B cell (primary cell): ENCODE measurements at regions not wholly inside any gene's neighbourhood (a gene's known extent, or its start where the extent isn't known, plus 50 kb on each side); places are given as distances from the start of the nearest gene placed in this dataset.

ENCODE experiments used
- ATAC-seq: fragments of 200-7000 bp; cut with Tn5 transposase; one replicate; pipeline ENCODE4 v1.10.0; 2021; ENCODE audit warnings: low read depth, mild to moderate bottlenecking, moderate number of reproducible peaks, moderate library complexity
- CTCF ChIA-PET: fragments of 350-600 bp; sonication (Branson Sonifier 250); formaldehyde crosslinking; loops from one replicate; lab custom pipeline; 2021; ENCODE audit warnings: antibody characterized with exemption, inconsistent platforms; lab: Charles Lee
- POLR2A ChIA-PET: fragments of 350-600 bp; sonication (Branson Sonifier 250); formaldehyde crosslinking; loops from one replicate; lab custom pipeline; 2021; ENCODE audit warnings: antibody characterized with exemption; lab: Charles Lee
- DNase-seq: peaks from one replicate; pipeline ENCODE4 v3.0.0; 2013
- H2AFZ ChIP-seq: 2 replicates; pipeline ENCODE4 v1.6.1; 2012; ENCODE audit warnings: mild to moderate bottlenecking, low read depth, low read length; ENCODE audit not compliant: insufficient read depth, poor library complexity, severe bottlenecking
- H3K27ac ChIP-seq, 2 donors: 1 replicate in 1 of 2; 2 replicates in 1 of 2; pipeline ENCODE4 v1.5.1; 2012 to 2013; ENCODE audit warnings: low read length in 2 of 2, mild to moderate bottlenecking in 2 of 2, moderate library complexity in 1 of 2
- H3K27me3 ChIP-seq, 4 experiments: fragments of 200-600 bp in 1 of 4; sonication (generic) in 1 of 4; replicated peaks in 1 of 4; 1 replicate in 2 of 4; 2 replicates in 2 of 4; pipeline versions ENCODE4 v1.6.1 to v1.7.0; 2013 to 2016; ENCODE audit warnings: low read length in 3 of 4, mild to moderate bottlenecking in 2 of 4, mixed read lengths in 1 of 4, moderate library complexity in 1 of 4; ENCODE audit not compliant: insufficient read depth in 4 of 4, control insufficient read depth in 3 of 4; ENCODE audit errors: control extremely low read depth in 1 of 4
- H3K36me3 ChIP-seq, 2 experiments: replicated peaks in 1 of 2; 1 replicate in 1 of 2; 2 replicates in 1 of 2; pipeline versions ENCODE4 v1.6.1 to v1.7.1; 2013; ENCODE audit warnings: low read length in 1 of 2; ENCODE audit not compliant: insufficient read depth in 2 of 2, control insufficient read depth in 1 of 2; ENCODE audit errors: control extremely low read depth in 1 of 2, extremely low read depth in 1 of 2
- H3K4me1 ChIP-seq, 2 donors: fragments of 200-600 bp in 1 of 2; sonication (generic) in 1 of 2; 1 replicate in 1 of 2; 2 replicates in 1 of 2; pipeline versions ENCODE4 v1.5.1 to v1.6.1; 2013 to 2017; ENCODE audit warnings: low read length in 2 of 2; ENCODE audit not compliant: control insufficient read depth in 2 of 2, insufficient read depth in 2 of 2
- H3K4me2 ChIP-seq: replicated peaks from 2 replicates; pipeline ENCODE3; 2012; ENCODE audit warnings: mild to moderate bottlenecking, low read depth, low read length; ENCODE audit not compliant: poor library complexity, severe bottlenecking
- H3K4me3 ChIP-seq, 5 experiments: fragments of 200-600 bp in 1 of 5; sonication (generic) in 1 of 5; 1 replicate in 3 of 5; 2 replicates in 2 of 5; pipeline versions ENCODE4 v1.5.1 to v1.7.0; 2011 to 2016; ENCODE audit warnings: low read length in 4 of 5, mild to moderate bottlenecking in 4 of 5, low read depth in 2 of 5, control low read depth in 1 of 5, moderate library complexity in 1 of 5; ENCODE audit not compliant: insufficient read depth in 1 of 5; ENCODE audit errors: control extremely low read depth in 1 of 5, extremely low read depth in 1 of 5
- H3K79me2 ChIP-seq: fragments of 200-600 bp; sonication (generic); one replicate; pipeline ENCODE4 v1.6.0; 2016; ENCODE audit warnings: low read length; ENCODE audit not compliant: control insufficient read depth, insufficient read depth
- H3K9ac ChIP-seq: fragments of 200-600 bp; sonication (generic); 2 replicates; pipeline ENCODE4 v1.6.1; 2017; ENCODE audit warnings: mild to moderate bottlenecking, low read length, moderate library complexity
- H3K9me3 ChIP-seq, 3 donors: one replicate each; pipeline versions ENCODE4 v1.6.1 to v1.7.1; 2013; ENCODE audit warnings: low read length in 2 of 3; ENCODE audit not compliant: control insufficient read depth in 2 of 3, insufficient read depth in 1 of 3; ENCODE audit errors: control extremely low read depth in 1 of 3
- H4K20me1 ChIP-seq: 2 replicates; pipeline ENCODE4 v1.6.0; 2012; ENCODE audit warnings: mild to moderate bottlenecking, low read length; ENCODE audit not compliant: insufficient read depth, control insufficient read depth, poor library complexity, severe bottlenecking
- H3K27ac Mint-ChIP-seq: one replicate; pipeline ENCODE4 v1.8.0; 2021; ENCODE audit warnings: mixed read lengths
- H3K27me3 Mint-ChIP-seq: one replicate; pipeline ENCODE4 v1.8.0; 2021; ENCODE audit warnings: mixed read lengths
- H3K4me1 Mint-ChIP-seq: one replicate; pipeline ENCODE4 v1.8.0; 2021; ENCODE audit warnings: mixed read lengths
- H3K4me3 Mint-ChIP-seq: one replicate; pipeline ENCODE4 v1.8.0; 2021; ENCODE audit warnings: mixed read lengths
- H3K9me3 Mint-ChIP-seq: one replicate; pipeline ENCODE4 v1.8.0; 2022; ENCODE audit warnings: mixed read lengths; ENCODE audit not compliant: insufficient read depth
- EZH2 ChIP-seq: IDR thresholded peaks from 2 replicates; pipeline ENCODE4 v1.6.1; 2012; ENCODE audit warnings: borderline replicate concordance, low read depth, mild to moderate bottlenecking, moderate library complexity, low read length; ENCODE audit not compliant: insufficient read depth, poor library complexity, severe bottlenecking
- WGBS: methylation state at CpG from one replicate; pipeline ENCODE4 v1.1.5; 2013; ENCODE audit warnings: missing lambda C conversion rate; ENCODE audit not compliant: insufficient coverage; 5-methylcytosine and 5-hydroxymethylcytosine counted together
- intact Hi-C: fragments of 100-400 bp; cut with micrococcal nuclease; formaldehyde crosslinking; loops from one replicate; pipeline ENCODE4 v1.10.0; 2022
- TF ChIP-seq, protein P1 (sequence below): fragments of 200-600 bp; IDR thresholded peaks from one replicate; pipeline ENCODE4 v1.8.0; 2022; ENCODE audit warnings: antibody characterized with exemption, mild to moderate bottlenecking

DNA sequence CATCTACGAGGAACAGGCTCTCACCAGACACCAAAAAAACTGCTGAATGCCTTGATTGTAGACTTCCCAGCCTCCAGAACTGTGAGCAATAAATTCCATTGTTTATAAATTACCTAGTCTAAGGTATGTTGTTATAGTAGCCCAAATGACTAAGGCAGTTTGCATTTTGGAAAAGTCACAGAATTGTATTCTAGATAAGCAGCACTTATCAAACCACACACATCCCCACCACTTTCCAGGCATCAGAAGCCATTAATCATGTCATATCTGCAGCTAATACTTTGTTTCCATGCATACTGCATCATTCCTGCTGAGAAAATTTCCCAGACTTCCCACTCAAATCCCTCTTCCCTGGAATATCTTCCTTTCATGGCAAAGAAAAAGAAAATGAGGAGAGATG lies 187.2 kb downstream of the INO80D start:
- H2AFZ ChIP-seq: no peak overlapping the region
- H3K79me2 ChIP-seq: no peaks in the 10 kb centered on the region
- Mint-ChIP-seq H3K9me3 (peaks cover 3% of the 10 kb centered on the region), H3K4me3 (no peak overlapping the region), H3K27me3 (no peaks in the 10 kb centered on the region), H3K27ac (no peak overlapping the region), H3K4me1 (no peaks in the 10 kb centered on the region)
- ChIA-PET POLR2A (no interaction called here), CTCF (no interaction called here)
- H4K20me1 ChIP-seq: no peaks in the 10 kb centered on the region
- no peak for TF ChIP-seq EZH2
- TF ChIP-seq, protein P1, sequence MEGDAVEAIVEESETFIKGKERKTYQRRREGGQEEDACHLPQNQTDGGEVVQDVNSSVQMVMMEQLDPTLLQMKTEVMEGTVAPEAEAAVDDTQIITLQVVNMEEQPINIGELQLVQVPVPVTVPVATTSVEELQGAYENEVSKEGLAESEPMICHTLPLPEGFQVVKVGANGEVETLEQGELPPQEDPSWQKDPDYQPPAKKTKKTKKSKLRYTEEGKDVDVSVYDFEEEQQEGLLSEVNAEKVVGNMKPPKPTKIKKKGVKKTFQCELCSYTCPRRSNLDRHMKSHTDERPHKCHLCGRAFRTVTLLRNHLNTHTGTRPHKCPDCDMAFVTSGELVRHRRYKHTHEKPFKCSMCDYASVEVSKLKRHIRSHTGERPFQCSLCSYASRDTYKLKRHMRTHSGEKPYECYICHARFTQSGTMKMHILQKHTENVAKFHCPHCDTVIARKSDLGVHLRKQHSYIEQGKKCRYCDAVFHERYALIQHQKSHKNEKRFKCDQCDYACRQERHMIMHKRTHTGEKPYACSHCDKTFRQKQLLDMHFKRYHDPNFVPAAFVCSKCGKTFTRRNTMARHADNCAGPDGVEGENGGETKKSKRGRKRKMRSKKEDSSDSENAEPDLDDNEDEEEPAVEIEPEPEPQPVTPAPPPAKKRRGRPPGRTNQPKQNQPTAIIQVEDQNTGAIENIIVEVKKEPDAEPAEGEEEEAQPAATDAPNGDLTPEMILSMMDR: no peak
- no peak overlapping the region for H3K9ac ChIP-seq
- H3K4me3 ChIP-seq: no peak overlapping the region
- H3K36me3 ChIP-seq: no peaks in the 10 kb centered on the region
- H3K9me3 ChIP-seq: peaks cover 0 to 6% (median 3%) of the 10 kb centered on the region in 3 donors
- no peak for DNase-seq
- no peaks in the 10 kb centered on the region for H3K27me3 ChIP-seq
- no peak overlapping the region for H3K27ac ChIP-seq
- no peak for ATAC-seq
- intact Hi-C loops: no loop called here
- no peaks in the 10 kb centered on the region for H3K4me1 ChIP-seq
- H3K4me2 ChIP-seq: no peak overlapping the region
- WGBS: no CpG with 5 or more reads among the region's 1 CpG

DNA sequence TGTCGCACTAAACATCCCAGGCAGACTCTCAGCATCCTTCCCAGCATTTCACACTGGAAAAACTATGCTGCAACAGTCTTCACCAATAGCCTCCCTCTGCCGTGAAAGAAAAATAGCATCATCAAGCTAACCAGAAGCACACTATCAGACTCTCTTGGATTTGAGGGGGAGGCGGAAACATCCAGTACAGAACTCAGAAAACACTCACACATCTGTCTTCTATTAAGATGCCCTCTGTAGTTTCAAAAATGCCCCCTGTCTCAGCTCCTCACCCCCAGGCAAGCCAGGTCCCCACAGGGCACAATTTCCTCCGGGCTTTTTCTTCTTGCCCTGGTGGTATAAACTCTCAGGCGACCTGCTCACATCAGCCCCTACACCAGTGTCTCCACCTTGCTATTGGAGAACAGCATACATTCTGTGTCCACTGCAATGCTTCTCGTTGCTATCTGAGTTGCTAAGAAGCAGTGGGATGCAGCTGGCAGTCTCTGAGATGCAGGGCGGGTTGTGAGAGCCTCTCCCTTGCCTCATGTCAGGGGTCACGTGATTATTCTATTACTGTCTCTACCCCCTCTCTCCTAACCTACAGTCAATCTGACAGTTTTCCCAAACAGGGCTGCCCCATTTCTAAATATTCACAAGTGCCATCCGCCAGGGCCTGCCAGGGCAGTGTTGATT lies 189.9 kb downstream of the INO80D start:
- Mint-ChIP-seq H3K27me3 (no peaks in the 10 kb centered on the region), H3K9me3 (peaks cover 3% of the 10 kb centered on the region), H3K27ac (no peak overlapping the region), H3K4me3 (no peak overlapping the region), H3K4me1 (no peaks in the 10 kb centered on the region)
- ChIA-PET POLR2A (no interaction called here), CTCF (no interaction called here)
- no peaks in the 10 kb centered on the region for H3K79me2 ChIP-seq
- WGBS: 67% methylated on average over 6 of the region's 9 CpGs
- TF ChIP-seq EZH2: no peak
- TF ChIP-seq, protein P1: no peak
- no peak for DNase-seq
- H3K36me3 ChIP-seq: no peaks in the 10 kb centered on the region
- H3K27me3 ChIP-seq: no peaks in the 10 kb centered on the region
- ATAC-seq: no peak
- intact Hi-C loops: no loop called here
- no peak overlapping the region for H2AFZ ChIP-seq
- H3K4me1 ChIP-seq: no peaks in the 10 kb centered on the region
- no peak overlapping the region for H3K4me3 ChIP-seq
- H3K27ac ChIP-seq: no peak overlapping the region
- peaks cover 0 to 6% (median 6%) of the 10 kb centered on the region in 3 donors for H3K9me3 ChIP-seq
- H4K20me1 ChIP-seq: no peaks in the 10 kb centered on the region
- no peak overlapping the region for H3K4me2 ChIP-seq
- no peak overlapping the region for H3K9ac ChIP-seq
